HG02870 (cell line): ENCODE measurements at regions not wholly inside any gene's neighbourhood (a gene's known extent, or its start where the extent isn't known, plus 50 kb on each side); places are given as distances from the start of the nearest gene placed in this dataset.
"Not testable (repeated sequence)": the region's sequence is repeated elsewhere in the genome, so short reads cannot be mapped to it uniquely, and the experiment has no call there.

Experiments
- ATAC-seq: cut with Tn5 transposase; IDR thresholded peaks from one replicate; pipeline ENCODE4 v1.9.1; 2021; ENCODE audit warnings: mild to moderate bottlenecking, moderate library complexity; ENCODE audit not compliant: unreplicated experiment

GRCh38 chr16:88226302-88226701 lies 156.5 kb upstream of the ZNF469 start:
- ATAC-seq, result not testable (repeated sequence)

GRCh38 chr16:88227026-88227721 lies 155.6 kb upstream of the ZNF469 start:
- ATAC-seq, result not testable (repeated sequence)

GRCh38 chr16:88227722-88228482 lies 154.9 kb upstream of the ZNF469 start:
- ATAC-seq, result not testable (repeated sequence)

- ATAC-seq, result not testable (repeated sequence)
Observed at GRCh38 chr16:88228751-88229150, 154.0 kb upstream of the ZNF469 start.

- not testable (repeated sequence) for ATAC-seq
Observed at GRCh38 chr16:88229710-88230109, 153.0 kb upstream of the ZNF469 start.

- ATAC-seq, result not testable (repeated sequence)
Observed at GRCh38 chr16:88230276-88230966, 152.3 kb upstream of the ZNF469 start.

- ATAC-seq, result not testable (repeated sequence)
Observed at GRCh38 chr16:88230967-88231615, 151.7 kb upstream of the ZNF469 start.

GRCh38 chr16:88231839-88232238 lies 150.9 kb upstream of the ZNF469 start:
- not testable (repeated sequence) for ATAC-seq

GRCh38 chr16:88232401-88233258 lies 150.1 kb upstream of the ZNF469 start:
- ATAC-seq, result not testable (repeated sequence)

GRCh38 chr16:88233621-88234420 lies 148.9 kb upstream of the ZNF469 start:
- ATAC-seq, result not testable (repeated sequence)

GRCh38 chr16:88234421-88235271 lies 148.1 kb upstream of the ZNF469 start:
- not testable (repeated sequence) for ATAC-seq

GRCh38 chr16:88235691-88236090 lies 147.1 kb upstream of the ZNF469 start:
- ATAC-seq, result not testable (repeated sequence)

GRCh38 chr16:88236229-88236628 lies 146.5 kb upstream of the ZNF469 start:
- ATAC-seq, result not testable (repeated sequence)

- not testable (repeated sequence) for ATAC-seq
Observed at GRCh38 chr16:88237314-88237713, 145.4 kb upstream of the ZNF469 start.

GRCh38 chr16:88237761-88238415 lies 144.9 kb upstream of the ZNF469 start:
- not testable (repeated sequence) for ATAC-seq

- not testable (repeated sequence) for ATAC-seq
Observed at GRCh38 chr16:88238732-88239274, 144.0 kb upstream of the ZNF469 start.

GRCh38 chr16:88240118-88240517 lies 142.6 kb upstream of the ZNF469 start:
- ATAC-seq, result peak; percentile 53
